ENCODE measurements at regions not wholly inside any gene's neighbourhood (a gene's known extent, or its start where the extent isn't known, plus 50 kb on each side); places are given as distances from the start of the nearest gene placed in this dataset.

GRCh38 chr7:142681314-142682092 lies 67.8 kb upstream of the PRSS1 start:
- TF ChIP-seq CTCF (IDR thresholded peaks at IDR 0.05) = no peak

GRCh38 chr7:142671506-142671905 lies 77.8 kb upstream of the PRSS1 start:
- TF ChIP-seq CTCF (IDR thresholded peaks at IDR 0.05) = no peak

GRCh38 chr7:142670511-142670910 lies 78.8 kb upstream of the PRSS1 start:
- TF ChIP-seq CTCF (IDR thresholded peaks at IDR 0.05) = no peak

- TF ChIP-seq CTCF (IDR thresholded peaks at IDR 0.05) = peak; percentile 40; the same call in 1 of the 2 replicates
Observed at GRCh38 chr7:142669074-142669654, 80.1 kb upstream of the PRSS1 start.

GRCh38 chr7:142668495-142668894 lies 80.8 kb upstream of the PRSS1 start:
- no peak for TF ChIP-seq CTCF (IDR thresholded peaks at IDR 0.05)

GRCh38 chr7:142657376-142657775 lies 91.9 kb upstream of the PRSS1 start:
- no peak for TF ChIP-seq CTCF (IDR thresholded peaks at IDR 0.05)

GRCh38 chr7:142654398-142654797 lies 94.9 kb upstream of the PRSS1 start:
- TF ChIP-seq CTCF (IDR thresholded peaks at IDR 0.05) = peak; percentile 14; the same call in 1 of the 2 replicates

All from LNCAP (cell line).